GM18861 (cell line): ENCODE measurements at regions not wholly inside any gene's neighbourhood (a gene's known extent, or its start where the extent isn't known, plus 50 kb on each side); places are given as distances from the start of the nearest gene placed in this dataset.

ENCODE experiments used
- ATAC-seq: cut with Tn5 transposase; IDR thresholded peaks from one replicate; pipeline ENCODE4 v1.9.1; 2021; ENCODE audit not compliant: unreplicated experiment

GRCh38 chr6:9420316-9421015 is 985.1 kb upstream of the SLC35B3 start:
- ATAC-seq = no peak

DNA sequence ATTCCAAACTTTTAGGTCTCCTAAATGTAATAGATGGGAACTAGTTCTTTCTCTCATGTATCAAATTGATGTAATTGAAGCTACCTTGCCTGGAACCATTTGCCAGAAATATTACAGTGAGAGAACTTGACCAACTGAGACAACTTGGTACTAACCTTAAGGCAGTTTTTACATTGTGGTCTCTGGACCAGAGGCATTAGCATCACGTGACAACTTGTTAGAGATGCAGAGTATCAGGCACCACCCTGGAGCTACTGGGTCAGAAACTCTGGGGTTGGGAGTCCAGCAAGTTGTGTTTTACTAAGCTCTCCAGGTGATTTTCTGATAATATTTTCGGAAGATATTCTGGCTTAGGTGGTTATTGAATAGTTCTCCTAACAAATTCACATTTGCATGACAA is 982.1 kb upstream of the SLC35B3 start:
- no peak for ATAC-seq

- ATAC-seq = no peak
Observed at GRCh38 chr6:9412951-9413559, 977.7 kb upstream of the SLC35B3 start.

GRCh38 chr6:9409126-9409525 is 973.8 kb upstream of the SLC35B3 start:
- ATAC-seq = no peak

- no peak for ATAC-seq
Observed at GRCh38 chr6:9408402-9409117, 973.2 kb upstream of the SLC35B3 start.

DNA sequence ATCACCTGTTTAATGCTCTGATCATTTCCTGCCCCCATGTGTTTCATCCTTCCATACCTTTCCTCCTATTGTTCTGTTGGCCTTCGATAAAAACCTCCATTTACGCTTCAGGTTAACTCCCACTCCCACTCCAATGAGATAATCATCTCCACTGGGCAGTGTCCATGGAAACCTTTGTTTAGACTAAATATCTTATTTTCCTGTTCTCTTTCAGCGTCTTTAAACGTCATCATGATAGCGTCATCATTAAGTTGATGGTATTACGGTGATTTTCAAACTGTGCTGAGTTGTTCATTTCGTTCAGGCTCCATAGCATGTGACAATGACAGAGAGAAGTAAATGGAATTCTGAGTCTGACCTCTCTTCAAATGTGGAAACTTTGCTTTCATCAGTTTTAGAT is 970.5 kb upstream of the SLC35B3 start:
- no peak for ATAC-seq

- no peak for ATAC-seq
Observed at GRCh38 chr6:9405369-9405768, 970.0 kb upstream of the SLC35B3 start.

- no peak for ATAC-seq
Observed at GRCh38 chr6:9404351-9405146, 969.2 kb upstream of the SLC35B3 start.

DNA sequence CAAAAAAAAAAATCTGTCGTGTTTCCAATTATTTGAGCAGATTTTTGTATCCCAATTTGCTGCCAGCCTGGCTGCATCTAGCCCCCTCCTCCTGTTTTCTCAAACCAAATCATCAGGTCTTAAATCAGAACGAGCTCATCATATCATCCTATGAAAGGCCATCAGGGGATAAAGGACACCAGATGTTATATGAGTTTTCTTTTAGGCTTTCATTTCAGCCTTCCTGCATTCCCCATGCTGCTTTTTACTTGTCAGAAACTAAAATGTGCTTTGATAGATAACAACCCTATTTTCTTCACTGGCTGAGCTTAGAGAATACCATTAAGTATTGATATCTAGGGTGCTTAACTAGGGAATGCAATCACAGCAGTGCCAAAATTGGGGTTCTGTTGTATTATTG is 968.4 kb upstream of the SLC35B3 start:
- no peak for ATAC-seq

DNA sequence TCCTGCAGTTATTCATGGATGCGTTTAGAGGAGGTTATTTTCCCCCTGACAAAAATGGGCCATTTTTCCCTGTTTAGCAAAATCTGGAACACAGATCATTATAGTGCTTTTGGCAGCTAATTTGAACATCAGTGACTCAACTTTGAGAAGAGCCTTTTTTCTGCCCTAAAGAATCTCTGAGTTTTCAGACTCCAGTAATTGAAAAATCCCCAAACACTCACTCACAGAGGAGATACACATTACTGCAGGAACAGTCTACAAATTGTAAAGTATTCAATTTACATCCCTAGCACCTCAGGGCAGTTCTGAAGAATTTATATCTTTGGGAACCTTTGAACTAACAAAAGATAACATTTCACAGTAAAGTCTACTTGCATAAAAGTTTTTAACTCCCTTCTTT is 966.6 kb upstream of the SLC35B3 start:
- ATAC-seq = no peak

DNA sequence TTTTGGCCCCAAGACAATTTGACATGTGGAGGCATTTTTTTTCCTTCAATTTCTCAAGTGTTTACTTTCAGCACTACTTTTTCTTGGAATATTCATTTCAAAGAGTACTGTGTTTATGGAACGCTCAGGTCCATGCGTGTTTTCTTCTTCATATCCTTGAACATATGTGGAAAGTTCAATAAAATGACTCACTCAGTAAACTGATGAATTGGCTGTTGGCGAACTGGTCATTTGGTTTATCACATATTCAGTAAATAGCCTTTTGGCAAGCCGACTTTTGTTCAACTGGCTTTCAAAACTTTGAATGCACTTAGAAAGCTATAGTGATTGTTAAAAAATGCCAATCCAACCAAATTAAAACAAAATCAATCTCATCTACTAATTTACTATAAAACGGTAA is 964.6 kb upstream of the SLC35B3 start:
- no peak for ATAC-seq

GRCh38 chr6:9398767-9399373 is 963.5 kb upstream of the SLC35B3 start:
- ATAC-seq = no peak

DNA sequence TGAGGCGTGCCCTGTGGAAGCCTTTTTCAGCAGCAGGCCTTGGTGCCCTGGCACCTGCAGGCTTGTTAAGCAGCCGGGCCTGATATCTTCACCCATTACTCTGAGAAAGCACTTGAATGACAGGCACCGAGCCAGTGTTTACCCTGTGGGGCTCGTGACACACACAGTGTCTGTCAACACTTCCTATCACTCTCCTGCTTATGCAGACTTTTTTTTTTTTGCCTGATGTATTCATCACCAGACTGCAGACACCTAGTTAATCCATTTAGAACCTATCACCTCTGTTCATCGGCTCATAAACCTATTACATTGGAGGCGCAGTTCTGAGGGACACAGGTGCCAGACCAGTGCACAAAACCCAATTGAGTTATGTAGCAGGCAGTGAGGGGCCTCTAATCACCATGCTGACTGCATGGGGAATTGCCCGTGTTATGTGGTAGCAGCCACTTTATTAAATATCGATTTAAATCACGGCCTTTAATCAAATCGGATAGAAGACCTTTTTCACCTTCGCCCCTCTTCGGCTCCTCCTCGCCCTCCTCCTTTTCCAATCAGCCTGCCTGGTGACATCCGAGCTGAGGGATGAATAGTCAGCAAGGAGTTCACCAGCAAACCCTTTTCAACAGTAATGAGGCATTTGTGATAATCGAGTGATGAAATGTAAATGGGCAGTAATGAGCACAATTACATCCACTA is 962.9 kb upstream of the SLC35B3 start:
- ATAC-seq = no peak

GRCh38 chr6:9388596-9388995 is 953.3 kb upstream of the SLC35B3 start:
- no peak for ATAC-seq

- ATAC-seq = no peak
Observed at GRCh38 chr6:9380568-9380967, 945.2 kb upstream of the SLC35B3 start.

GRCh38 chr6:9373308-9373707 is 938.0 kb upstream of the SLC35B3 start:
- ATAC-seq = no peak

DNA sequence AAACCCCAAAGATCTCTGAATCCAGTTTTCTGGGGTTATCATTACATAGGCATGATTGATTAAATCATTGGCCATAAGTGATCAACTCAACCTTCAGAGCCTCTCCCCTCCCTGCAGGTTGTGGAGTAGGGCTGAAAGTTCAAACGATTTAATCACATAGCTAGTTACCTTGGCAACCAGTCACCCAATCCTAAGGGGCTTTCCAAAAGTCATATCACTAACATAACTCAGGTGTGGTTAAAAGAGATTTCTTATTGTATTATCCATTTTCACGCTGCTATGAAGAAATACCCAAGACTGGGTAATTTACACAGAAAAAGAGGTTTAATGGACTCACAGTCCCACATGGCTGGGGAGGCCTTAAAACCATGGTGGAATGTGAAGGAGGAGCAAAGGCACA is 935.1 kb upstream of the SLC35B3 start:
- no peak for ATAC-seq

GRCh38 chr6:9365378-9365777 is 930.0 kb upstream of the SLC35B3 start:
- ATAC-seq = no peak

DNA sequence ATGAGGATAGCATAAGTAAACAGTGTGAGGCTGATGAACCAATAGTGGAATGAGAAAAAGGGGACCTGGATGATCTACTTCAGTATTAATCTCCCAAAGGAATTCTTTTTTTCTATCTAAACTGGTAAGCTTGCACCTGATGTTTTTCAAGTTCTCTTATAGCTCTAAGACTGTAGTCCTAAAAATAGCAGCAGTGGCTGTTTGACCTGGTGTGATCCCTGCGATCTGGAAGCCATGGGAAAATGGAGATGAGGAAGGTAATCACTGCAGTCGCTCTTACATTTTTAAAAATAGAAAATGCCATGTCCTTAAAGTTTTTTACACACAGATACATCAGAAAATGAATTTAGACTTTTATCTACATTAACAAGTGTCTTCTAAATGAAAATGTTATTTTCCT is 926.4 kb upstream of the SLC35B3 start:
- ATAC-seq = no peak

DNA sequence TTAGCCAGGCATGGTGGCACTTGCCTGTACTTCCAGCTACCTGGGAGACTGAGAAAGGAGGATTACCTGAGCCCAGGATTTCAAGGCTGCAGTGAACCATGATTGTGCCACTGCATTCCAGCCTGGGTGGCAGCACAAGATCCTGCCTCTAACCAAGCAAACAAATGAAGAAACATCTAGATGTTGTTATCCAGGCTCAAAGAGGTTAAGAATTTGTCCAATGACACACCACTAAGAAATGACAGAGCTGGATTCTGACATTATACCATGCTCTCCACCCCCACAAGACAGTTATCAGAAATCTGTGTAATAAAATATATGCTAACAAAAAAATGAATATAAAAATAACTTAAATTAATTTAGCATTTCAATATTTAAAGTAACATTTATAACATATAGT is 925.5 kb upstream of the SLC35B3 start:
- ATAC-seq = no peak

DNA sequence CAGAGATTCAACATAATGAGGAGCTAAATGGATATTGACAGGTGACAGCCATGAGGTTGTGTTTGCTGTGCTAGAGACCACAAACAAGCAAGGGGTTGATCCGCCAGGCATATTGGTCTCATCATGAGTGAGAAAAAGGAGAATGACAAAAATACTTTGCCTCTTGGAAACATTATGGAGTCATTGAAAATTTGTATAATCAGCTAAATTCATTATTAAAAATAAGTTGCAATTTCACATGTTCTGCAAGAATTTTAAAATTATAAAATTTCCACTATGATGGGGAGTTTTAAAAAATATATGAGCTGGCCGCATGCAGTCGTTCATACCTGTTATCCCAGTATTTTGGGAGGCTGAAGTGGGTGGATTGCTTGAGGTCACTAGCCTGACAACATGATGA is 912.3 kb upstream of the SLC35B3 start:
- ATAC-seq = no peak
